IPS DF 6.9 (cell line): ENCODE measurements at regions not wholly inside any gene's neighbourhood (a gene's known extent, or its start where the extent isn't known, plus 50 kb on each side); places are given as distances from the start of the nearest gene placed in this dataset.

Experiments
- DNase-seq: peaks from one replicate; pipeline ENCODE4 v3.0.0-alpha.2; 2013; ENCODE audit warnings: low read depth, low spot score
- H3K27ac ChIP-seq: one replicate; pipeline ENCODE4 v1.5.1; 2013; ENCODE audit warnings: low read length, control low read depth
- H3K27me3 ChIP-seq: 2 replicates; pipeline ENCODE4 v1.6.1; 2013; ENCODE audit warnings: mild to moderate bottlenecking, low read length; ENCODE audit not compliant: control insufficient read depth, insufficient read depth
- H3K36me3 ChIP-seq: 2 replicates; pipeline ENCODE4 v1.6.1; 2013; ENCODE audit warnings: low read length; ENCODE audit not compliant: control insufficient read depth, insufficient read depth
- H3K4me1 ChIP-seq: 2 replicates; pipeline ENCODE4 v1.6.1; 2013; ENCODE audit warnings: low read length; ENCODE audit not compliant: control insufficient read depth, insufficient read depth
- H3K4me3 ChIP-seq: 2 replicates; pipeline ENCODE4 v1.5.1; 2013; ENCODE audit warnings: mild to moderate bottlenecking, low read length
- H3K9me3 ChIP-seq: 2 replicates; pipeline ENCODE4 v1.6.1; 2013; ENCODE audit warnings: low read length, inconsistent platforms; ENCODE audit not compliant: control insufficient read depth, insufficient read depth
- WGBS: extraction: QIAGEN DNeasy Blood & Tissue Kit; methylation state at CpG from one replicate; pipeline ENCODE4 v1.1.7; 2013; ENCODE audit warnings: mixed read lengths, missing lambda C conversion rate; ENCODE audit not compliant: insufficient read length, insufficient coverage; 5-methylcytosine and 5-hydroxymethylcytosine counted together

- no CpG with 5 or more reads among the region's 4 CpGs for WGBS
- H3K27me3 ChIP-seq = no peaks in the 10 kb centered on the region
- no peak for DNase-seq
These were observed 132.5 kb upstream of the KAZN start for GRCh38 chr1:14466006-14466405.

DNA sequence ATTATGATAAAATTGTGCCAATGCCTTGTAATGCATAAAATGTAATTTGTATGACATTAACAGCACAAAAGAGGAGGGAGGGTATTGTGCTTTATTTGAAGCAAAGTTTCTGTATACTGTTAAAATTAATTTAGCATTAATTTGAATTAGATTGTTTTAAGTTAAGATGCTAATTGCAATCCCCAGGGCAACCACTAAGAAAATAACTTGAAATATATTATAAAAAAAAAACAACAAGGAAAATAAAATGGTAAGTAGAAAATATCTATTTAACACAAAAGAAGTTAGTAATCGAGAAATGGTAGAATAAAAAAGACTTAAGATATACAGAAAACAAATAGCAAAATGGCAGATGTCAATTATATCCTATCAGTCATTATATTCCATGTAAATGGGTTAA, 131.4 kb upstream of the KAZN start:
- no peak overlapping the region for H3K27ac ChIP-seq
- no peaks in the 10 kb centered on the region for H3K27me3 ChIP-seq
- H3K9me3 ChIP-seq = no peaks in the 10 kb centered on the region
- H3K4me1 ChIP-seq = no peaks in the 10 kb centered on the region
- DNase-seq = no peak
- WGBS = no CpG with 5 or more reads among the region's 1 CpG
- no peaks in the 10 kb centered on the region for H3K36me3 ChIP-seq
- H3K4me3 ChIP-seq = no peak overlapping the region

More at GRCh38 chr1:14466006-14466405, 132.5 kb upstream of the KAZN start:
- Histone ChIP-seq H3K27ac (no peak overlapping the region), H3K4me3 (no peak overlapping the region), H3K9me3 (no peaks in the 10 kb centered on the region), H3K36me3 (no peaks in the 10 kb centered on the region), H3K4me1 (no peaks in the 10 kb centered on the region)

- no peak overlapping the region for H3K27ac ChIP-seq
- H3K4me1 ChIP-seq = no peaks in the 10 kb centered on the region
- no peaks in the 10 kb centered on the region for H3K36me3 ChIP-seq
- no peak for DNase-seq
- no peaks in the 10 kb centered on the region for H3K27me3 ChIP-seq
- no peak overlapping the region for H3K4me3 ChIP-seq
- WGBS = no CpG with 5 or more reads among the region's 7 CpGs
- H3K9me3 ChIP-seq = no peaks in the 10 kb centered on the region
These were observed 129.7 kb upstream of the KAZN start for GRCh38 chr1:14468751-14469150.

- Histone ChIP-seq H3K4me1 (no peaks in the 10 kb centered on the region), H3K9me3 (no peaks in the 10 kb centered on the region), H3K27ac (no peak overlapping the region), H3K36me3 (no peaks in the 10 kb centered on the region), H3K27me3 (no peaks in the 10 kb centered on the region), H3K4me3 (no peak overlapping the region)
- DNase-seq = no peak
- WGBS = no CpG with 5 or more reads among the region's 4 CpGs
These were observed 127.7 kb upstream of the KAZN start for GRCh38 chr1:14470802-14471201.

DNA sequence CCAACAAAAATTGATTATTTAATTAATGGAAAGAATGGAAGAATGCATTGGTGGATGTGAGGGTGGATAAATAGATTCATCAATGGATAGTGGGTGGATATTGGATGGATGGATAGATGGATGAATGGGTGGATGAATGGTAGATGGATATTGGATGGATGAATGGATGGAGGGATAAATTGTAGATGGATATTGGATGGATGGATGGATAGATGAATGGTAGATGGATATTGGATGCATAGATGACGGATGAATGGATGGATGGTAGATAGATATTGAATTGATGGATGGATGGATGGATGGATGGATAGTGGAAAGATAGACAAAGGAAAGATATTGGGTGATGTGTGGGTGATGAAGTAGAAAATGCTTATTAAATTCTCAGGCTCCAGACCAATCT, 123.6 kb upstream of the KAZN start:
- Histone ChIP-seq H3K9me3 (no peaks in the 10 kb centered on the region), H3K4me3 (no peak overlapping the region), H3K4me1 (no peaks in the 10 kb centered on the region), H3K27me3 (0 out of 2 replicates have a peak, but pooled peaks cover 1% of the 10 kb centered on the region), H3K27ac (no peak overlapping the region), H3K36me3 (no peaks in the 10 kb centered on the region)
- 100% methylated on average over 1 of the region's 1 CpG for WGBS
- no peak for DNase-seq

DNA sequence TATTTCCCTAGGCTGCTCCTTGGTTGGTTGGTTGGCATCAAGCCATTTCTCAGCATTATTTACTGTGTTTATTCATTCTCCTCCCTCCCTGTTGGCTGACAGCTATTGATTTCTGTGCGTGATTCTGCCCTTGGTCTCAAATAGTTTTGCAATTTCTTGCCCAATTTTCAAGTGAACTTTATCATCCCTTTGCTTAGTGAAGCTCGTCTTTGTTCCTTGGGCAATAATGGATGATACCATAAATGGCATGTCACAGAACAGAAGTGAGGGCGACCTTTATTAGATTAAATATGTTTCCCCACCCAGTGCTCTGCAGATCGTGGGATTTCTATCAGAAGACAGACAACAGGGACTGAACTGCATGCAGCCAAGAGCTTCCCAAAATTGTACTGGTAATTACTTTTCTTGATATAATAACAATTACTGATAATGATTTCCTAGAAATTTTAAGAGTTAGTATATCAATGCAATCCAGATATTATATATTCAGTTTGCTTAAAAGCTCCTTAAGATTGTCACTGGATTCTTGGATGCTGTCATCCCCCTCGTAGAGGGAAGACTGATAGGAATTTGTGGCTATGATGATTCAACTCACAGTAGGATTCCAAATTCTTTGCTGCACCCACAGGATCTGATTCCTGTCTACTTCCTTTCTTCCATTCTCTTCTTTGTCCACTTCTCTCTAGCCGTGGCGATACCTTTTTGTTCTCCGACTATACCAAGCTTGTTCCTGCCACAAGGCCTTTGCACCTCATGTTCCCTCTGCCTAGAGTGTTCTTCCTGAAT, 122.1 kb upstream of the KAZN start:
- Histone ChIP-seq H3K36me3 (no peaks in the 10 kb centered on the region), H3K27ac (no peak overlapping the region), H3K4me1 (no peaks in the 10 kb centered on the region), H3K4me3 (no peak overlapping the region), H3K9me3 (no peaks in the 10 kb centered on the region), H3K27me3 (0 out of 2 replicates have a peak, but pooled peaks cover 1% of the 10 kb centered on the region)
- no CpG with 5 or more reads among the region's 8 CpGs for WGBS
- no peak for DNase-seq

DNA sequence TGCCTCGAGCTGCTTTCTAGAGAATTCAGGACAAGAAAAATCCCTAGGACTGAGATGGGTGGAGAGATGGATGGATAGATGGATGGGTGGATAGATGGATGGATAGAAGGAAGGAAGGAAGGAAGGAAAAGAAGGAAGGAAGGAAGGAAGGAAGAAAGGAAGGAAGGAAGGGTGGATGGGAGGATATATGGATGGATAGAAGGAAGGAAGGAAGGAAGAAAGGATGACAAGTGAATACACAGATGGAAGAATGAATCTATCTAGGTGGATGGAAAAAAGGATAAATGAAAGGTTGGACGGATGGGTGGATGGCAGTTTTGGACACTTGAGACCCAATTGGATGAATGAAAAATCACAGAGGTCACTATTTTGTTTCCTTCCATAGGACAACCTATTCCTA, 120.4 kb upstream of the KAZN start:
- Histone ChIP-seq H3K9me3 (no peaks in the 10 kb centered on the region), H3K36me3 (no peaks in the 10 kb centered on the region), H3K27me3 (0 out of 2 replicates have a peak, but pooled peaks cover 1% of the 10 kb centered on the region), H3K4me3 (no peak overlapping the region), H3K27ac (no peak overlapping the region), H3K4me1 (no peaks in the 10 kb centered on the region; the same call in 1 of the 2 replicates)
- WGBS = 100% methylated on average over 1 of the region's 2 CpGs
- DNase-seq = no peak

GRCh38 chr1:14479865-14480264, 118.6 kb upstream of the KAZN start:
- H3K27ac ChIP-seq = no peak overlapping the region
- 0 out of 2 replicates have a peak, but pooled peaks cover 1% of the 10 kb centered on the region for H3K27me3 ChIP-seq
- H3K9me3 ChIP-seq = no peaks in the 10 kb centered on the region
- no peaks in the 10 kb centered on the region for H3K36me3 ChIP-seq
- no CpG with 5 or more reads among the region's 4 CpGs for WGBS
- H3K4me1 ChIP-seq = no peaks in the 10 kb centered on the region; the same call in 1 of the 2 replicates
- no peak for DNase-seq
- no peak overlapping the region for H3K4me3 ChIP-seq

- WGBS = no CpG with 5 or more reads among the region's 7 CpGs
- DNase-seq = no peak
- Histone ChIP-seq H3K27ac (no peak overlapping the region), H3K27me3 (0 out of 2 replicates have a peak, but pooled peaks cover 1% of the 10 kb centered on the region), H3K4me1 (no peaks in the 10 kb centered on the region; the same call in 1 of the 2 replicates), H3K4me3 (no peak overlapping the region), H3K9me3 (no peaks in the 10 kb centered on the region), H3K36me3 (no peaks in the 10 kb centered on the region)
These were observed 115.6 kb upstream of the KAZN start for GRCh38 chr1:14482784-14483450.

- no peak overlapping the region for H3K4me3 ChIP-seq
- H3K4me1 ChIP-seq = no peaks in the 10 kb centered on the region; the same call in 1 of the 2 replicates
- whole genome bisulfite sequencing = no CpG with 5 or more reads among the region's 5 CpGs
- no peaks in the 10 kb centered on the region for H3K27me3 ChIP-seq
- H3K27ac ChIP-seq = no peak overlapping the region
- no peak for DNase-seq
- no peaks in the 10 kb centered on the region for H3K36me3 ChIP-seq
- H3K9me3 ChIP-seq = no peaks in the 10 kb centered on the region
These were observed 113.2 kb upstream of the KAZN start for GRCh38 chr1:14485285-14485684.
